SK-N-SH (cell line): ENCODE measurements at regions not wholly inside any gene's neighbourhood (a gene's known extent, or its start where the extent isn't known, plus 50 kb on each side); places are given as distances from the start of the nearest gene placed in this dataset.

Experiments used
- CTCF ChIA-PET: fragments of 300-600, 350-600 bp; formaldehyde crosslinking; extraction: SDS; loops from one replicate; lab custom pipeline; 2021; lab: Yijun Ruan, JAX
- POLR2A ChIA-PET: fragments of 350-600 bp; sonication (Branson Sonifier 250); formaldehyde crosslinking; extraction: SDS; loops from one replicate; lab custom pipeline; 2020; ENCODE audit warnings: antibody characterized with exemption, inconsistent platforms; lab: Yijun Ruan, JAX
- DNase-seq: peaks from one replicate; pipeline ENCODE4 v3.0.0; 2012
- H2AFZ ChIP-seq: fragments of 200-600 bp; sonication (generic); 2 replicates; pipeline ENCODE4 v1.8.1; 2016; ENCODE audit warnings: antibody characterized with exemption, mild to moderate bottlenecking, low read depth
- H3F3A ChIP-seq: fragments of 200-600 bp; sonication (generic); replicated peaks from 2 replicates; pipeline ENCODE3; 2016; ENCODE audit warnings: antibody characterized with exemption, mild to moderate bottlenecking; ENCODE audit not compliant: insufficient read depth
- H3K27ac ChIP-seq, 2 experiments: fragments of 200-500 bp in 1 of 2; fragments of 200-600 bp in 1 of 2; sonication (Bioruptor generic) in 1 of 2; sonication (generic), shearing (Covaris generic) in 1 of 2; 2 replicates each; pipeline versions ENCODE4 v1.5.1 to v1.6.1; 2014 to 2016; ENCODE audit warnings: low read depth in 2 of 2, inconsistent platforms in 1 of 2, low read length in 1 of 2, mild to moderate bottlenecking in 1 of 2, mixed read lengths in 1 of 2
- H3K27me3 ChIP-seq: fragments of 200-600 bp; sonication (generic), shearing (Covaris generic); 2 replicates; pipeline ENCODE4 v1.6.1; 2016; ENCODE audit warnings: mixed run types; ENCODE audit not compliant: insufficient read depth
- H3K36me3 ChIP-seq, 2 experiments: fragments of 200-500 bp in 1 of 2; fragments of 200-600 bp in 1 of 2; sonication (Bioruptor generic) in 1 of 2; sonication (generic) in 1 of 2; replicated peaks in 1 of 2; 2 replicates each; pipeline versions ENCODE3 to v1.5.1; 2014 to 2016; ENCODE audit warnings: low read length in 1 of 2, mild to moderate bottlenecking in 1 of 2; ENCODE audit not compliant: insufficient read depth in 2 of 2, control insufficient read depth in 1 of 2
- H3K4me1 ChIP-seq, 2 experiments: fragments of 200-500 bp in 1 of 2; fragments of 200-600 bp in 1 of 2; sonication (Bioruptor generic) in 1 of 2; sonication (generic), shearing (Covaris generic) in 1 of 2; 2 replicates each; pipeline versions ENCODE4 v1.5.1 to v1.6.1; 2014 to 2016; ENCODE audit warnings: low read depth in 1 of 2, low read length in 1 of 2, mixed run types in 1 of 2; ENCODE audit not compliant: insufficient read depth in 2 of 2, control insufficient read depth in 1 of 2
- H3K4me2 ChIP-seq: fragments of 200-600 bp; sonication (generic), shearing (Covaris generic); 2 replicates; pipeline ENCODE4 v1.6.1; 2017; ENCODE audit warnings: mixed run types
- H3K4me3 ChIP-seq, 2 experiments: fragments of 200-500 bp in 1 of 2; fragments of 200-600 bp in 1 of 2; sonication (Bioruptor generic) in 1 of 2; sonication (generic), shearing (Covaris generic) in 1 of 2; 2 replicates each; pipeline versions ENCODE4 v1.5.1 to v1.8.1; 2014 to 2016; ENCODE audit warnings: low read depth in 2 of 2, inconsistent platforms in 1 of 2, low read length in 1 of 2, mild to moderate bottlenecking in 1 of 2, mixed read lengths in 1 of 2, moderate library complexity in 1 of 2
- H3K79me2 ChIP-seq: fragments of 200-600 bp; sonication (generic); 2 replicates; pipeline ENCODE4 v1.8.1; 2017; ENCODE audit warnings: mild to moderate bottlenecking; ENCODE audit not compliant: insufficient read depth
- H3K9ac ChIP-seq: fragments of 200-600 bp; sonication (generic); 2 replicates; pipeline ENCODE4 v1.6.1; 2017; ENCODE audit warnings: mixed run types
- H3K9me2 ChIP-seq: fragments of 200-600 bp; sonication (generic); 2 replicates; pipeline ENCODE4 v1.6.1; 2017; ENCODE audit warnings: mixed run types
- H3K9me3 ChIP-seq: fragments of 200-600 bp; sonication (generic); 2 replicates; pipeline ENCODE4 v1.6.1; 2017; ENCODE audit warnings: mixed run types, mild to moderate bottlenecking, moderate library complexity
- H4K20me1 ChIP-seq: fragments of 200-600 bp; sonication (generic); 2 replicates; pipeline ENCODE4 v1.6.1; 2017; ENCODE audit warnings: mild to moderate bottlenecking, mixed run types; ENCODE audit not compliant: insufficient read depth
- EP300 ChIP-seq, 2 experiments: IDR thresholded peaks; 2 replicates each; pipeline versions ENCODE4 v1.4.0 to v1.6.1; 2012; ENCODE audit warnings: borderline replicate concordance in 1 of 2, low read depth in 1 of 2, low read length in 1 of 2
- FOXM1 ChIP-seq: IDR thresholded peaks from 2 replicates; pipeline ENCODE4 v1.4.0; 2012; ENCODE audit warnings: low read depth, mild to moderate bottlenecking
- JUND ChIP-seq: IDR thresholded peaks from 2 replicates; pipeline ENCODE4 v1.4.0; 2012
- PBX3 ChIP-seq: IDR thresholded peaks from 2 replicates; pipeline ENCODE4; 2012
- POLR2AphosphoS5 ChIP-seq: IDR thresholded peaks from 2 replicates; pipeline ENCODE4 v1.6.1; 2012; ENCODE audit warnings: low read depth, low read length
- SIN3A ChIP-seq: IDR thresholded peaks from 2 replicates; pipeline ENCODE4 v1.6.1; 2012; ENCODE audit warnings: low read depth, mild to moderate bottlenecking, low read length, moderate library complexity, borderline replicate concordance
- WGBS: methylation state at CpG from one replicate; pipeline ENCODE4 v1.1.6; 2017; ENCODE audit warnings: low lambda C conversion rate; 5-methylcytosine and 5-hydroxymethylcytosine counted together
- small RNA-seq, 7 experiments: library from RNA; depleted of rRNA; stranded (forward); fragments of <200 nt; gene quantifications; one replicate each; pipeline ENCODE3, GENCODE V24; 2012

GRCh38 chr16:65178151-65178550 is 56.3 kb upstream of the CDH11 start (continued):
- TF ChIP-seq PBX3 (no peak), FOXM1 (no peak)

- Histone ChIP-seq H3K4me1 (no peaks in the 10 kb centered on the region; a peak in 1 of 4 replicates), H3K27me3 (no peaks in the 10 kb centered on the region), H3K79me2 (no peaks in the 10 kb centered on the region), H3K4me2 (no peak overlapping the region), H3K36me3 (no peaks in the 10 kb centered on the region), H2AFZ (no peak overlapping the region), H3K9ac (no peak overlapping the region), H3K9me3 (no peaks in the 10 kb centered on the region), H3K4me3 (no peak overlapping the region), H3K9me2 (no peaks in the 10 kb centered on the region), H3F3A (no peaks in the 10 kb centered on the region), H4K20me1 (no peaks in the 10 kb centered on the region), H3K27ac (no peak overlapping the region)
- TF ChIP-seq SIN3A, result no peak
- no peak for TF ChIP-seq JUND
- no peak for TF ChIP-seq POLR2AphosphoS5
- no peak for DNase-seq
- ChIA-PET POLR2A (no interaction called here), CTCF (interaction anchor here (0.7 kb wide), 1 partner anchor 49 kb away, joined by 3 read pairs; no protein-coding TSS in a partner anchor)
- 40% methylated on average over 6 of the region's 6 CpGs for WGBS
Measured at GRCh38 chr16:65176603-65177002, 54.7 kb upstream of the CDH11 start.

- no peak overlapping the region for H3K4me2 ChIP-seq
- TF ChIP-seq EP300 (IDR thresholded peaks at IDR 0.05; ENCODE audit: borderline replicate concordance in 1 of 2, low read depth in 1 of 2, low read length in 1 of 2), result no peak
- TF ChIP-seq, all 33 proteins: peak for 0
- H3K79me2 ChIP-seq, result no peaks in the 10 kb centered on the region
- H3K9me2 ChIP-seq, result no peaks in the 10 kb centered on the region
- no peak overlapping the region for H3K27ac ChIP-seq
- no peaks in the 10 kb centered on the region for H3K36me3 ChIP-seq
- H3K9ac ChIP-seq, result no peak overlapping the region
- no peak overlapping the region for H2AFZ ChIP-seq
- H4K20me1 ChIP-seq, result no peaks in the 10 kb centered on the region
- POLR2A ChIA-PET, result no interaction called here
- H3K4me3 ChIP-seq, result no peak overlapping the region
- no peaks in the 10 kb centered on the region for H3F3A ChIP-seq
- no peak for DNase-seq
- 41% methylated on average over 2 of the region's 2 CpGs for WGBS
- no peaks in the 10 kb centered on the region for H3K27me3 ChIP-seq
- H3K9me3 ChIP-seq, result no peaks in the 10 kb centered on the region
- H3K4me1 ChIP-seq, result no peaks in the 10 kb centered on the region
- CTCF ChIA-PET, result no interaction called here
Measured at GRCh38 chr16:65172356-65172755, 50.5 kb upstream of the CDH11 start.

Small RNA genes in the stretch of these regions (small RNA-seq; reads per million reads assigned to genes)
- gene AC025281.1, result 0 reads per million in 7 experiments
- gene RNA5SP428, result 0 reads per million in 7 experiments
